Activated CD4-positive, alpha-beta memory T cell treated with anti-CD3 and anti-CD28 coated beads, Interleukin-2, amount 10 ng/mL, durations not matched to agents 7 days and 5 days (primary cell): ENCODE measurements at regions not wholly inside any gene's neighbourhood (a gene's known extent, or its start where the extent isn't known, plus 50 kb on each side); places are given as distances from the start of the nearest gene placed in this dataset.
"Not testable (repeated sequence)": the region's sequence is repeated elsewhere in the genome, so short reads cannot be mapped to it uniquely, and the experiment has no call there.

Source experiments
- CTCF ChIA-PET: fragments of 350-600 bp; sonication (Branson Sonifier 250); formaldehyde crosslinking; loops from one replicate; lab custom pipeline; 2021; ENCODE audit warnings: antibody characterized with exemption, inconsistent platforms; lab: Charles Lee
- POLR2A ChIA-PET: fragments of 350-600 bp; sonication (Branson Sonifier 250); formaldehyde crosslinking; loops from one replicate; lab custom pipeline; 2021; ENCODE audit warnings: antibody characterized with exemption; lab: Charles Lee
- DNase-seq: peaks from one replicate; pipeline ENCODE4 v3.0.0-alpha.2; 2020
- H3K27ac Mint-ChIP-seq: one replicate; pipeline ENCODE4 v1.8.0; 2021; ENCODE audit warnings: mild to moderate bottlenecking, mixed read lengths
- H3K27me3 Mint-ChIP-seq: one replicate; pipeline ENCODE4 v1.8.0; 2021; ENCODE audit warnings: mixed read lengths
- H3K36me3 Mint-ChIP-seq: one replicate; pipeline ENCODE4 v1.8.0; 2021; ENCODE audit warnings: low read depth, mixed read lengths
- H3K4me1 Mint-ChIP-seq: one replicate; pipeline ENCODE4 v1.8.0; 2021; ENCODE audit warnings: mixed read lengths
- H3K4me3 Mint-ChIP-seq: one replicate; pipeline ENCODE4 v1.8.0; 2021; ENCODE audit warnings: mild to moderate bottlenecking, mixed read lengths
- H3K9me3 Mint-ChIP-seq: one replicate; pipeline ENCODE4 v1.8.0; 2021; ENCODE audit warnings: mixed read lengths

DNA sequence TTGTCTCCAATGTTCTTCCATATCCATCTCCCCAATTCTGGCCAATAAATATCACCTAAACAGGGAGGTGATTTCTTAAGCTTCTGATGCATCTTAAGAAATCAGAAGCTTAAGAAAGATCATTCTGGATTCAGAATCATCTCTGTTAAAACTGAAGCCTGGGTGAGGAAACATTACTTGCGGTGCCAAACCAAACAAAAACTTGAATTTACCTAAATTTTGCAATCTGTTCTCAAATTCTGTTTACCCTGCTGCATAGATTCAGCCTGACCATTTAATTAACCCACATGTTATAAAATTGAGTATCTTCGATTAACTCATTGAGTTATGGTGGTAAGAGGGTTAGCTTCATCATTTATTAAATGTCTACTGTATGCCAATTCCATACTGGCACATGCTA, 204.4 kb upstream of the ZNF385D start:
- no peaks in the 10 kb centered on the region for H3K36me3 Mint-ChIP-seq
- DNase-seq: no peak
- no peak overlapping the region for H3K4me3 Mint-ChIP-seq
- ChIA-PET CTCF (no interaction called here), POLR2A (no interaction called here)
- H3K27ac Mint-ChIP-seq: no peak overlapping the region
- H3K9me3 Mint-ChIP-seq: peaks cover 15% of the 10 kb centered on the region
- no peaks in the 10 kb centered on the region for H3K27me3 Mint-ChIP-seq
- H3K4me1 Mint-ChIP-seq: no peaks in the 10 kb centered on the region

DNA sequence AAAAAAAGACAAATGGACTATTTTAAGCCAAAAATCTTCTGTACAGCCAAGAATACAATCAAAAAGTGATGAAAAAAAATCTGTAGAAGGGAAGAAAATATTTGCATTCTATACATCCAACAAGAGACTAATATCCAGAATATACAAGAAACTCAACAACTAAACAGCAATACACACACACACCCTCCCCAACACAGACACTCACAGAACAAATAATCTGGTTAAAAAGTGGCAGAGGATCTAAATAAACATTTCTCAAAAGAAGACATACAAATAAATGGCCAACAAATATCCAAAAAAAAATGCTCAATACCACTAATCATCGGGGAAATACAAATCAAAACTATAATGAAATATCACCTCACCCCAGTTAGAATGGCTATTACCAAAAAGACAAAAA, 209.0 kb upstream of the ZNF385D start:
- DNase-seq: no peak
- ChIA-PET CTCF (no interaction called here), POLR2A (no interaction called here)
- Mint-ChIP-seq H3K9me3 (peaks cover 5% of the 10 kb centered on the region), H3K27me3 (no peaks in the 10 kb centered on the region), H3K36me3 (no peaks in the 10 kb centered on the region), H3K4me3 (no peak overlapping the region), H3K4me1 (no peaks in the 10 kb centered on the region), H3K27ac (no peak overlapping the region)

DNA sequence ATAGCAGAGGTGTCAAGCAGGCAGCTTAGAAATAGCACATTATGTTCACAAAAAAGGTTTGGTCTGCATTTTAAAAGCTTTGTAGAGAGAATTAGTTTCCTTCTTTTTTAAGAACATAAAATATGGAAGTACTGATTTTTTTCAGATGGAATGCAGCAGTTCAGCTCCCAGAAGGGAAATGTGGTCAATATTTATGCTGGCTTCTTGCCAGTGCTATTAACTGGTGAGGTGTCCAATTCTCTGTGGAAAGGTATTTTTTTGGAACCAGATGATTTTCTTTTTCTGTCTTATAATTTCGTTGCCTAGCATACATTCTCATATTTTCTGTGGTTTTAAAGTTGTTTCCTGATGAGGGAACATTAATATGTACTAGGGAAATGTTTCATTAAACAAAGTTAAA, 211.4 kb upstream of the ZNF385D start:
- Mint-ChIP-seq H3K27me3 (no peaks in the 10 kb centered on the region), H3K36me3 (no peaks in the 10 kb centered on the region), H3K4me3 (no peak overlapping the region), H3K27ac (no peak overlapping the region), H3K9me3 (peaks cover 3% of the 10 kb centered on the region), H3K4me1 (no peaks in the 10 kb centered on the region)
- no peak for DNase-seq
- ChIA-PET CTCF (no interaction called here), POLR2A (no interaction called here)

DNA sequence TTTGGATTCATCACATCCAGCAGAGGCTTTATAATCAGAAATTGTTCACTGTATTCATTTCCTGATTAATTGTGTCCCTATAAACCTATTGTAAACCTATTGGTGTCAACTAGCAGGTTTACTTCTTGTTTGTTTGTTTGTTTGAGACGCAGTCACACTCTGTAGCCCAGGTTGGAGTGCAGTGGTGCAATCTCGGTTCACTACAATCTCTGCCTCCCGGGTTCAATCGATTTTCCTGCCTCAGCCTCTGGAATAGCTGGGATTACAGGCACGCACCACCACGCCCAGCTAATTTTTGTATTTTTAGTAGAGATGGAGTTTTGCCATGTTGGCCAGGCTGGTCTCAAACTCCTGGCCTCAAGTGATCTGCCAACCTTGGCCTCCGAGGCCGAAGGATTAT, 215.4 kb upstream of the ZNF385D start:
- H3K4me3 Mint-ChIP-seq, POLR2A ChIA-PET, H3K27me3 Mint-ChIP-seq, CTCF ChIA-PET, H3K4me1 Mint-ChIP-seq, H3K9me3 Mint-ChIP-seq, H3K27ac Mint-ChIP-seq, H3K36me3 Mint-ChIP-seq, DNase-seq: not testable (repeated sequence)

DNA sequence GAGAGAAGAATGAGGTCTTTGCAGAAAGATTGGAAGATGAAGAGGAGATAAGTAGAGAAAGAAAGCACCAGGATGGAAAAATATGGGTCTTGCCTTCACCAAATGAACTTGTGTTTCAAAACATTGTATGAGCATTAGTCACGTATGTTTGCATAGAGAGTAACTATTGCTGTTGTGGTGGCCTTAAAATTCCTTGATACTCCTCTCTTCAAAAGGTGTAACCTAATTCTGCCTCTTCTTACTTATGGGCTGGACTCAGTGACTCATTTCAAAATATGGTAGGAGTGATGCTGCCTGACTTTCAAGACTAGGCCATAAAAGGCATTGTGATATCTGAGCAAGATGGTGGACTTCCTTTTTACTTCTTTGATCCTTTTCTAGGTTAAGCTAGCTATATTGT, 228.7 kb upstream of the ZNF385D start:
- Mint-ChIP-seq H3K36me3 (no peaks in the 10 kb centered on the region), H3K4me1 (no peaks in the 10 kb centered on the region), H3K27me3 (no peaks in the 10 kb centered on the region), H3K4me3 (no peak overlapping the region), H3K27ac (no peak overlapping the region), H3K9me3 (peaks cover 14% of the 10 kb centered on the region)
- ChIA-PET CTCF (no interaction called here), POLR2A (no interaction called here)
- no peak for DNase-seq

DNA sequence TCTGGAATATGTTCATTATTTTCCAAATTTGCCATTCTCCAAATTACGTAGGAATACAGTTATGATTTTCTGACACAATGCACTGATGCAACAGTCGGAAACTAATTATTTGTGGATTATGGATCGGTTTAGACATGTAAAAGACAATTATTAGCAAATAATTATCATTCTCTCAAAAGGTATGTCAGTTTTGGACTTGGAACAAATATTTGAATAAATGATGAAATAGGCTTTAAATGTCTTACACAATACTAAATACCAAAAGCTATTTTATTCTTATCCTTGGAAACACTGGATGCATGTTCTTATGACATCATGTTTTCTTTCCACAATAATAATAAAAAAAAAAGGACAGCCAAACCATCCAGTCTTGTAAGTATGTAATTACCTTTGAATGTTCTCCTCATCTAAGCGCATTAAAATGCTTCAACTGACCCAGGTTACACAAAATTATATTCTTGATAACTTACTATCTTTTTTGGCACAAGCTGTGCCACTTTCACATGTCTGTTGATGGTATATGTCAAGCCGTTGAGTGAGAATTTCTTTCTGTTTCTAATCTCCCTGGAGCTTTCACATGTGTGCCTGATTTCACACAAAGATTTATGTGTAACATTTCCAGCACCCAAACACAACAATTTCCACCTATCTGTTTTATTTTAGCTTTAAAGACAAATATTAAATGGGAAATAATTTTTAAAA, 238.5 kb upstream of the ZNF385D start:
- no peak for DNase-seq
- H3K4me3 Mint-ChIP-seq: no peak overlapping the region
- POLR2A ChIA-PET: no interaction called here
- no peaks in the 10 kb centered on the region for H3K27me3 Mint-ChIP-seq
- no peak overlapping the region for H3K27ac Mint-ChIP-seq
- H3K9me3 Mint-ChIP-seq: peaks cover 5% of the 10 kb centered on the region
- CTCF ChIA-PET: no interaction called here
- no peaks in the 10 kb centered on the region for H3K4me1 Mint-ChIP-seq
- H3K36me3 Mint-ChIP-seq: no peaks in the 10 kb centered on the region

DNA sequence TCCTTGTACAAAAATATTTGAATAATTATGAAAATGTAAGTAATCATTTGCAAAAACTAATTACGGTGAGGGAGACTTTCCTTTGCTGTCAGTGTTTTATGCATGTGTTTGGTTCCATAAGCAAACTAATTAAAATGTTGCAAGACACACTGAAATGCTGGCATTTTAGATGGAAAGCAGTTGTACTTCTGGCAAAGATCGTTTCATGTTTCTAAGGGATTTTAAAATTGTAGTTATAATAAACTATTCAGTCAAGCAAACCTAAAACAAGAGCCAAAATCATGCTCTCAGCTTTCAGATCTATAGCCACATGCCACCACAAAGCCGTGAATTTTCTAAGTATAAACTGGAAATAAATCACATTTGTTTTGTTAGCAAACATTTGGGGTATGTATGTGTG, 240.1 kb upstream of the ZNF385D start:
- H3K36me3 Mint-ChIP-seq: no peaks in the 10 kb centered on the region
- H3K4me1 Mint-ChIP-seq: no peaks in the 10 kb centered on the region
- H3K9me3 Mint-ChIP-seq: peaks cover 7% of the 10 kb centered on the region
- no peaks in the 10 kb centered on the region for H3K27me3 Mint-ChIP-seq
- H3K27ac Mint-ChIP-seq: no peak overlapping the region
- ChIA-PET POLR2A (no interaction called here), CTCF (no interaction called here)
- no peak for DNase-seq
- H3K4me3 Mint-ChIP-seq: no peak overlapping the region

DNA sequence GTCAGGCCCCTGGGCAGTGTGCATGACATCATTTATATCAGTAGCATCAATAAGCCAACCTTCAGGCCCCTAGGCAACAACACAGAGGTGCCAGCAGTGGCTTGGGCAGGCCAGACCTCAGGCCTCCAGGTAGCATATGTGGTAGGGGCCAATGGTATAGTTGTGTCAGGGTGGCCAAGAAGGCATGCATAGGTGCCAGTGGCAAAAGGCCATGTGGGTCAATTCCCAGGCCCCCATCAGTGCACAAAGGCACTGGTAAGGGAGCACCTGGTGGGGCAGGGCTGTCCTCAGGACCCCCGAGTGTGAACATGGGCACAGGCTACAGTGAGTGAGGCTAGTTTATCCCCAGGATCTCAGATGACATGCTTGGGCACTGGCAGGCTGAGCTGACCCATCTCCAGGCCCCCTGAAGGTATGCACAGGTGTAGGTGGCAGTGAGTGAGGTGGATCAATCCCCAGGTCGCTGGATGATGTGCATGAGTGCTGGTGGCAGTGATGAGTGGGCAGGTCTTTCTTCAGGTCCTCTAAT, 244.1 kb upstream of the ZNF385D start:
- POLR2A ChIA-PET: no interaction called here
- CTCF ChIA-PET: no interaction called here
- no peak overlapping the region for H3K4me3 Mint-ChIP-seq

DNA sequence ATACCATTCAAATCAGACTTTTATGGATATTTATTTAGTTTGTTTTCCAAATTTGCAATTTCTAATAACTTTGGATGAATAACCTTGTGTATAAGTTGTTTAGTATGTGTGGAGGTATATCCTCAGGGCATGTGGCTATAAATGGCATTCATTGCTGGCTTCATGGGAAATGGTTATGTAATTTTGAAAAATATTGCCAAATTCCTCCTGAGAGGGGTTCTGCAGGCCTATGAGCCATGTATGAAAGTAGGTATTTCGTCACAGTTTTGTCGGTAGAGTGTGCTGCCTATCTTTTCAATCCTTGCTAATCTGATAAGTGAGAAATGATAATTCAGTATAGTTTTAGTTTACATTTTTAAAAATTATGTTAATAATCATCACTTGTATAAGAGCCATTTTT, 256.4 kb upstream of the ZNF385D start:
- CTCF ChIA-PET: no interaction called here

More for the DNA sequence above, 244.1 kb upstream of the ZNF385D start:
- H3K27ac Mint-ChIP-seq: no peak overlapping the region
- no peak for DNase-seq
- peaks cover 3% of the 10 kb centered on the region for H3K9me3 Mint-ChIP-seq
- H3K27me3 Mint-ChIP-seq: no peaks in the 10 kb centered on the region
- no peaks in the 10 kb centered on the region for H3K36me3 Mint-ChIP-seq
- H3K4me1 Mint-ChIP-seq: no peaks in the 10 kb centered on the region

DNA sequence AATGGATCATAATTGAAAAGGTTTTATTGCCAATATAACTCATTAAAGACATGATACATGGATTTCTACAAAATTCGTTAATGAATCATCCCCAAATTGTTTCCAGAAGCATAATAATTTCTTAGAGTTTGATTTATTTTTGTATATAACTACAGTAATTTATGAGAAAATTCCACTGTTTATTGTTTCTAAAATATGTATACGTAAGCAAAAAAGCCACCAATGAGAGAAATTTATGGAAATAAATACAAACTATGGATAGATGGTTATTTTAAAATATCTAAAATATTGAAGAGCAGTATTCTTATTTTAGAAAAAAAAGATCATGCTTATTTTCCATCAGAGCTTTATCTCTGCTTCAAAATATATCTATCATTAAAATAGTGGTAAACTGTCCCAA, 260.0 kb upstream of the ZNF385D start:
- Mint-ChIP-seq H3K27me3 (no peaks in the 10 kb centered on the region), H3K4me3 (no peak overlapping the region), H3K4me1 (no peaks in the 10 kb centered on the region), H3K27ac (no peak overlapping the region), H3K36me3 (no peaks in the 10 kb centered on the region), H3K9me3 (peaks cover 5% of the 10 kb centered on the region)
- ChIA-PET POLR2A (no interaction called here), CTCF (no interaction called here)
- DNase-seq: no peak

More for the DNA sequence above, 256.4 kb upstream of the ZNF385D start:
- Mint-ChIP-seq H3K27ac (no peak overlapping the region), H3K36me3 (no peaks in the 10 kb centered on the region), H3K4me3 (no peak overlapping the region), H3K9me3 (peaks cover 7% of the 10 kb centered on the region), H3K4me1 (no peaks in the 10 kb centered on the region), H3K27me3 (no peaks in the 10 kb centered on the region)
- POLR2A ChIA-PET: no interaction called here
- no peak for DNase-seq

DNA sequence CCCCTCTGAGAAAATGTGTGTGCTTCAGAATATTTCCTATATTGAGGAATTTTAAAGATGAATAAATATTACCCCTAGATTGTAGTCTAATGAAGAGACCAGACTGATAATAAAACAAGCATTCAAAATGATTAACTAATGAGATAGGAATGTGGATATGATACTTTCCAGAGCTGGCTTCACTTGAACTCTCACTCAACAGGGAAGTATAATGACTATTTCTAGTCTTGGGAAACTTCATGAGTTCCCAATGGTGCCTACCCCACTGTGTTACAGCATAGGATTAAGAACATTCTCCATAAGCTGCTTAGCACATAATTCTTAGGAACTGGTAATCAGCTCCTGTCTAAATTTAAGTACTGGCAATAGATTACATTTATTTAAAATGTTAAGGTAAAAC, 261.5 kb upstream of the ZNF385D start:
- ChIA-PET POLR2A (no interaction called here), CTCF (no interaction called here)
- Mint-ChIP-seq H3K27ac (no peak overlapping the region), H3K36me3 (no peaks in the 10 kb centered on the region), H3K27me3 (no peaks in the 10 kb centered on the region), H3K4me3 (no peak overlapping the region), H3K4me1 (no peaks in the 10 kb centered on the region), H3K9me3 (peaks cover 5% of the 10 kb centered on the region)
- DNase-seq: no peak

DNA sequence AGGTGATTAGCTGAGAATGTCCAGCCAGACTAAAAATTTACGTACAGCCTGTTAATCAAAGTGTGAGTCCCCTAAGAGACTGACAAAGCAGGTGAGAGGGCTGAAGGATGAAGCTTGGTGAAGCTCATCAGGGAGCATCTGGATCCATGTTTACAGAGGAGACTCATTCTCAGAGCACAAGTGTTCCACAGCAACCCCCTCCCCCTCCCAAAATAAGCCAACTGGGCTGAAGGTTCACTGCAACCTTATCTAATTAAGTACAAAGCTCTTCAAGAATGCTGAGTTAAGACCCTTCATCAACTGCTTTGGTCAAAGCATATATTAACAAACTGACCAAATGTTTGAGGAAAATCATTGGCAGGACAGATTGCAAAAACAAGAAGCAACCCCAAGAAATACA, 262.6 kb upstream of the ZNF385D start:
- DNase-seq: no peak
- Mint-ChIP-seq H3K27ac (no peak overlapping the region), H3K4me3 (no peak overlapping the region), H3K9me3 (peaks cover 5% of the 10 kb centered on the region), H3K36me3 (no peaks in the 10 kb centered on the region), H3K27me3 (no peaks in the 10 kb centered on the region), H3K4me1 (no peaks in the 10 kb centered on the region)
- ChIA-PET POLR2A (no interaction called here), CTCF (no interaction called here)

DNA sequence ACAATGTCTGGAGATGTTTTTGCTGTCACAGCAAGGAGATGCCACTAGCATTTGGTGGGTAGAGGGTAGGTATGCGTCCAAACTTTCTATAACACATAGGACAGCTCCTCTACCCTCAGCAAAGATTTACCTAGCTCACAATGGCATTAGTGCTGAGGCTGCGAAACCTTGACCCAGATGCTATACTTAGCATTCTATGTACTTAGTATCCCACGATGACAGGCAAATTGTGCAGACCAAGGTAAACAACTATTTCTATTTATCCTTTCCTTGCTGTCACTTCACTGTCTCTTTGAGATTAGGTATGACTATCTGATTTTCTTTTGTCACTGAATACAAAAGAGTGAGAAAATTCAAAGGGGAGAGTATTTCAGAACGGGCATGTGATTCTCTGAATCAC, 265.2 kb upstream of the ZNF385D start:
- ChIA-PET POLR2A (no interaction called here), CTCF (no interaction called here)
- no peak overlapping the region for H3K4me3 Mint-ChIP-seq
- H3K9me3 Mint-ChIP-seq: peaks cover 3% of the 10 kb centered on the region
- H3K27me3 Mint-ChIP-seq: no peaks in the 10 kb centered on the region
- no peaks in the 10 kb centered on the region for H3K4me1 Mint-ChIP-seq
- DNase-seq: no peak
- no peak overlapping the region for H3K27ac Mint-ChIP-seq
- H3K36me3 Mint-ChIP-seq: no peaks in the 10 kb centered on the region

DNA sequence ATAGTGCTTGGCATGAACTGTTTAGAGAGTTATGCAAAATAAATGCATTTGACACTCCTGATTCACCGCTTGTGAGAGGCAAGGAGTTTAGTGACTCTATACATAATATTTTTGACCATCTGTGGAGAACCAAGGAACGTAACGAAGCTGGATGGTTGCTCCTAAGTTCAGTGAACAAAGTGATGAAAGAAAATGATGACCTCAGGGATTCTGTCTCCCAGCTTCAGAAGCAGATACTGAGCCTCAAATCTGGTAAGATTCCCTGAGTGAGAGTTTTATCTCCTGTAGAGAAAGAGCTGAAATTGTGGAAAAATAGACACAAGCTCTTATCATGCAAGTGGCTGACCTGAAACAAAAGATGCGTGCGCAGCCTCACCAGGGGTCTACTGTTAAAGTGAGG, 273.6 kb upstream of the ZNF385D start:
- H3K27ac Mint-ChIP-seq, H3K27me3 Mint-ChIP-seq, DNase-seq, CTCF ChIA-PET, H3K4me3 Mint-ChIP-seq, POLR2A ChIA-PET, H3K4me1 Mint-ChIP-seq, H3K36me3 Mint-ChIP-seq: not testable (repeated sequence)
- H3K9me3 Mint-ChIP-seq: peaks cover 11% of the 10 kb centered on the region
